GM13976 (cell line): ENCODE measurements at regions not wholly inside any gene's neighbourhood (a gene's known extent, or its start where the extent isn't known, plus 50 kb on each side); places are given as distances from the start of the nearest gene placed in this dataset.

ENCODE experiments used
- DNase-seq: peaks from one replicate; pipeline ENCODE4 v3.0.0; 2012; ENCODE audit warnings: low spot score
- in situ Hi-C: fragments of 300-500 bp; cut with MboI; formaldehyde crosslinking; loops from one replicate; pipeline ENCODE4 v1.12.0; 2022; ENCODE audit warnings: low sequenced_read_pairs, mixed read lengths, inconsistent platforms; ENCODE audit not compliant: unreplicated experiment
- TF ChIP-seq, protein P1 (sequence below): IDR thresholded peaks from 2 replicates; pipeline ENCODE4 v1.5.1; 2012; ENCODE audit warnings: borderline replicate concordance, mild to moderate bottlenecking; ENCODE audit not compliant: insufficient read depth; ENCODE audit errors: extremely low read depth, missing control alignments, control extremely low read depth

DNA sequence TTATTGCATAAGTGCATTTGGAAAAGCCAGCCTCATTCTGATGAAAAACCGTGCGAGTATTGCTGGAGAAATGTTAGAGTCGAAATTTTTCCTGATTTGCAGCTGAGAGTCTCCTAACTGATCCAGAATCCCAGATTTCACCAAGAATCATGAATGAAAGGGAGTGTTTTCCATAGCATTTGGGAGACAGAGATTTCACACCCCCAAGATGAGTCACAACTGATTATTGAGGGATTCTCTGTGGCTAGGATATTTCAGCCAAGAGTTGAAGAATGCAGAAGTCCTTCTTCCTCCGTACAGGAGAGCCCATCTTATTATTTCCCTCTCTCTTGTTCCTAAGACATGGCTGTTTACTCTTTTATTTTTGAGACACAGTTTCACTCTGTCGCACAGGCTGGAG is 82.2 kb upstream of the SALL4 start:
- in situ Hi-C loops = no loop called here
- TF ChIP-seq, protein P1, sequence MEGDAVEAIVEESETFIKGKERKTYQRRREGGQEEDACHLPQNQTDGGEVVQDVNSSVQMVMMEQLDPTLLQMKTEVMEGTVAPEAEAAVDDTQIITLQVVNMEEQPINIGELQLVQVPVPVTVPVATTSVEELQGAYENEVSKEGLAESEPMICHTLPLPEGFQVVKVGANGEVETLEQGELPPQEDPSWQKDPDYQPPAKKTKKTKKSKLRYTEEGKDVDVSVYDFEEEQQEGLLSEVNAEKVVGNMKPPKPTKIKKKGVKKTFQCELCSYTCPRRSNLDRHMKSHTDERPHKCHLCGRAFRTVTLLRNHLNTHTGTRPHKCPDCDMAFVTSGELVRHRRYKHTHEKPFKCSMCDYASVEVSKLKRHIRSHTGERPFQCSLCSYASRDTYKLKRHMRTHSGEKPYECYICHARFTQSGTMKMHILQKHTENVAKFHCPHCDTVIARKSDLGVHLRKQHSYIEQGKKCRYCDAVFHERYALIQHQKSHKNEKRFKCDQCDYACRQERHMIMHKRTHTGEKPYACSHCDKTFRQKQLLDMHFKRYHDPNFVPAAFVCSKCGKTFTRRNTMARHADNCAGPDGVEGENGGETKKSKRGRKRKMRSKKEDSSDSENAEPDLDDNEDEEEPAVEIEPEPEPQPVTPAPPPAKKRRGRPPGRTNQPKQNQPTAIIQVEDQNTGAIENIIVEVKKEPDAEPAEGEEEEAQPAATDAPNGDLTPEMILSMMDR = no peak
- DNase-seq = no peak

DNA sequence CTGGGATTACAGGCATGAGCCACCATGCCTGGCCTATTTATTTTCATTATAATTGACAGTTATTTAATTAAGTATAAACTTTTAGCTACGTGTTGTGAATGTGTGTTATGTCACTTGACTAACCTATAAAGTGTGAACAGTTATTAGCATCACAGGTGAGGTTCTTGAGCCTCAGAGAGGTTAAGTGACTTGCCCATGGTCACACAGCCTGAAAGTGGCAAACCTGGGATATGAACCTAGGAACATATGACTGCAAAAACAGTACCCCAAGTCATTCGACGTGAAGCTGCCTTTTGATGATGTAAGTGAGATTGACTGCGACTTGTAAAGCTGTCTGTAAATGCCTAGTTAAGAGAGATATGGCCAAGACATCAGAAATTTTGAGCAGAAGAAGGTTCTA is 77.9 kb upstream of the SALL4 start:
- TF ChIP-seq, protein P1 = no peak
- in situ Hi-C loops = no loop called here
- no peak for DNase-seq

DNA sequence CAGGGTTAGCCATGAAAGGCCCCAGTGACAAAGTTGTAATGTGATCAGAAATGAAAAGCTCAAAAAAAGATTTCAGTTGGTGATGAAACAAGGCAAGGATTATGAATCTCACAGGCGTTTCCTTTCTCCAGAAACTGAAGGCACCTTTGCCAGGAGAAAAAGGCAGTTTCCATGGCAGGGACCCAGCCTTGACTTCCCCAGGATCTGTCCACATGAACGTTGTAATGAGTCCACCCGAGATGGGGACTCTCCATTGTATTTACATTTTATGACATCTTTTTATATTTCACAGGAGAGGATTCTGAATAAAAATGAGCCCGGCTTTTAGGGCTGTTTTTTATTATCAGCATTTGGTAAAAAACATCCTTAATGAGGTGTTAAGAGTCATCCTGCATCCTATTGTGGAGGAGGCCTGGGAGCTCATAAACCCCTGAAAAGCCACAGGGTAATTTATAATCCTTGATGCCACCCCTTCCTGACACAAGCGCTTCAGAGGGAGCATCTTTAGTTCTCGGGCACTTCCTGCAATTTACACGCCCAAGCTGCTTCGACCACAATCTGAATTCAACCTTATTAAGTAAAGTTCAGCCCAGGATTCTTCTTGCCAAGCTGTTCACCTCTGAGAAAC is 74.1 kb upstream of the SALL4 start:
- in situ Hi-C loops = no loop called here
- TF ChIP-seq, protein P1 = no peak
- no peak for DNase-seq

DNA sequence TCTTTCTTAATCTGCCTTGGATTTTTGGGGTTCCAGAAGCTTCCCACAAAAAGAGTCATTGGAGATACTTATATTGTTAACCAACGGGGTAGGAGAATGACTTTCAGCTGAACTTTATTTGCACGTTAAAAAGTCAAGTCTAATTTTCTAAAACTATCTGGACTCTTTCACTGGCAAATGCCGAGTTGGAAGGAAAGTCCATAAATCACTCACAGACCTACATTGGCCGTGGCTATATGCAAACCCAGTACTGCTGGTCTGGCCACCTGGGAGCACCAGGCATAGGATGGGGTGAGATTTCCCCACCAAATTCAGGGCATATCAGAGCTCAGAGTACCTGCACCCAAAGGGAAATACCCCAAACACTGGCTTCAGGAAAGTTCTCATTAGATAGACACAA is 71.3 kb upstream of the SALL4 start:
- DNase-seq = no peak
- in situ Hi-C loops = no loop called here
- TF ChIP-seq, protein P1 = no peak

DNA sequence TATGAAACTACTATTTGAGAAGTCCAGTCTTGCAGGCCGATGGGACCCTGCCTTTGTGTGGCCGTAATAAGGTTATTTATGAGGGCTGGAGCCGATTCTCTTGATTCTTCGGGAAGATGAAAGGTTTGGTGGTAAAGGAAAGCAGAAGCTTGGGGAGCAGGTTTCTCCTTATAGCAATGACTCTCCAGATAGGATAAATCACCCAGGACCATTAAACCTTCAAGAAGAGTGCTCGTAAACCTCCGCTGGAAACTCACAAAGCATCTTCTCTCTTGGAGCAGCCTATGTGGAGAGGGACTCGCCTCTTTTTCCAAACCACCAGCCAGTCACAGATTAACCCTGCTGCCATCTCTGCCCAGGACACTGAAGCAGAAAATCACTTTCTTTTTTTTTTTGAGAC is 69.6 kb upstream of the SALL4 start:
- in situ Hi-C loops = no loop called here
- no peak for DNase-seq
- TF ChIP-seq, protein P1 = no peak

DNA sequence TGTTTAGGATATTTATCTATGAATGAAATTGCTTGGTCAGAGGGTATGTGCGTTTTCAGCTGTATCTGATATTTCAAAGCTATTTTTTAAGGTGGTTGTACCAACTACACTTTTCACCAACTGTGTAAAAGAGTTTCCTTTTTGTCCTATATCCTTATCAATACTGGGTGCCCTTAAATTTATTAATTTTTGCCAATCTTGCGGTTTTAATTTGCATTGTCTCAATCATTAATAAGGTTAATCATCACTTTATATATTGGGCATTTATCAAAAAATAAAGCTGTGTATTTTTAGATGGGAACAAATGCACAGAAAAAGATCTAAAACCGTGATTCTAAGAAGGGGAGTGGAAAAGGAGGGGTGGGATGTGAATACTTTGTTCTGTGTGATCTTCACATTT is 66.7 kb upstream of the SALL4 start:
- in situ Hi-C loops = no loop called here
- TF ChIP-seq, protein P1 = no peak
- DNase-seq = no peak
